ENCODE measurements at regions not wholly inside any gene's neighbourhood (a gene's known extent, or its start where the extent isn't known, plus 50 kb on each side); places are given as distances from the start of the nearest gene placed in this dataset.
"Not testable (repeated sequence)": the region's sequence is repeated elsewhere in the genome, so short reads cannot be mapped to it uniquely, and the experiment has no call there.

GRCh38 chr5:92208265-92208664 is 825.1 kb upstream of the ARRDC3 start:
- Histone ChIP-seq H3K4me3 (no peak overlapping the region), H3K27ac (no peak overlapping the region), H3K36me3 (no peaks in the 10 kb centered on the region), H3K4me1 (no peaks in the 10 kb centered on the region), H3K27me3 (no peaks in the 10 kb centered on the region), H3K9me3 (no peaks in the 10 kb centered on the region)
- intact Hi-C loops (cut with DNase I), result no loop called here
- no peak for DNase-seq
- 50 to 65% methylated on average over 3 of the region's 3 CpGs for WGBS, 2 donors
- no peak for ATAC-seq
- FAIRE-seq, result no peak
- TF ChIP-seq CTCF (IDR thresholded peaks at IDR 0.05), result no peak

GRCh38 chr5:92207151-92207550 is 824.0 kb upstream of the ARRDC3 start:
- 21 to 35% methylated on average over 2 of the region's 2 CpGs for WGBS, 2 donors
- ATAC-seq, result no peak

GRCh38 chr5:92206681-92207080 is 823.6 kb upstream of the ARRDC3 start:
- Histone ChIP-seq H3K27me3 (no peaks in the 10 kb centered on the region), H3K27ac (no peak overlapping the region), H3K9me3 (no peaks in the 10 kb centered on the region), H3K4me3 (no peak overlapping the region), H3K36me3 (no peaks in the 10 kb centered on the region), H3K4me1 (no peaks in the 10 kb centered on the region)
- FAIRE-seq (no peak), ATAC-seq (no peak), DNase-seq (no peak)
- WGBS, 2 donors, result 56 to 65% methylated on average over 5 of the region's 5 CpGs
- TF ChIP-seq CTCF (IDR thresholded peaks at IDR 0.05), result no peak
- intact Hi-C loops (cut with DNase I), result no loop called here

More at GRCh38 chr5:92207151-92207550, 824.0 kb upstream of the ARRDC3 start:
- Histone ChIP-seq H3K9me3 (no peaks in the 10 kb centered on the region), H3K36me3 (no peaks in the 10 kb centered on the region), H3K4me1 (no peaks in the 10 kb centered on the region), H3K4me3 (no peak overlapping the region), H3K27ac (no peak overlapping the region), H3K27me3 (no peaks in the 10 kb centered on the region)
- intact Hi-C loops (cut with DNase I), result no loop called here
- no peak for DNase-seq
- no peak for TF ChIP-seq CTCF (IDR thresholded peaks at IDR 0.05)
- FAIRE-seq, result no peak

- ATAC-seq; intact Hi-C loops (cut with DNase I): not testable (repeated sequence)
Measured at GRCh38 chr5:92199035-92199434, 815.9 kb upstream of the ARRDC3 start.

GRCh38 chr5:92181656-92182055 is 798.5 kb upstream of the ARRDC3 start:
- no peak for ATAC-seq
- no peak overlapping the region for H3K4me3 ChIP-seq
- intact Hi-C loops (cut with DNase I), result no loop called here

More at GRCh38 chr5:92199035-92199434, 815.9 kb upstream of the ARRDC3 start:
- H3K27me3 ChIP-seq, H3K4me1 ChIP-seq, H3K9me3 ChIP-seq, H3K27ac ChIP-seq, FAIRE-seq, H3K4me3 ChIP-seq, DNase-seq, H3K36me3 ChIP-seq: not testable (repeated sequence)
- 80 to 93% methylated on average over 15 to 26 of the region's 27 CpGs for WGBS, 2 donors

More at GRCh38 chr5:92181656-92182055, 798.5 kb upstream of the ARRDC3 start:
- no peak for DNase-seq
- Histone ChIP-seq H3K36me3 (no peaks in the 10 kb centered on the region), H3K27ac (no peak overlapping the region), H3K27me3 (no peaks in the 10 kb centered on the region), H3K4me1 (no peaks in the 10 kb centered on the region), H3K9me3 (no peaks in the 10 kb centered on the region)
- FAIRE-seq, result no peak
- whole genome bisulfite sequencing, 2 donors, result 31 to 46% methylated on average over 1 of the region's 1 CpG
- no peak for TF ChIP-seq CTCF (IDR thresholded peaks at IDR 0.05)
